Astrocyte of the spinal cord (primary cell): ENCODE measurements at regions not wholly inside any gene's neighbourhood (a gene's known extent, or its start where the extent isn't known, plus 50 kb on each side); places are given as distances from the start of the nearest gene placed in this dataset.

Experiments
- DNase-seq: peaks from one replicate; pipeline ENCODE4 v3.0.0; 2011; ENCODE audit warnings: low read depth, low spot score
- H3K4me3 ChIP-seq: 2 replicates; pipeline ENCODE4 v1.5.1; 2011; ENCODE audit warnings: low read depth, mild to moderate bottlenecking, low read length, moderate library complexity
- CTCF ChIP-seq: IDR thresholded peaks from 2 replicates; pipeline ENCODE4 v1.5.1; 2012; ENCODE audit warnings: low read depth, mild to moderate bottlenecking, low read length, inconsistent platforms
- in situ Hi-C: cut with HindIII; loops from 2 replicates; pipeline ENCODE4 v1.10.0; 2017; ENCODE audit warnings: low sequenced_read_pairs

GRCh38 chr15:48038221-48038620, 82.6 kb upstream of the SLC24A5 start:
- in situ Hi-C loops: no loop called here

GRCh38 chr15:48040166-48040817, 80.5 kb upstream of the SLC24A5 start:
- in situ Hi-C loops: no loop called here
- peak; percentile 59 for DNase-seq
- H3K4me3 ChIP-seq: no peak overlapping the region
- TF ChIP-seq CTCF: no peak

More at GRCh38 chr15:48038221-48038620, 82.6 kb upstream of the SLC24A5 start:
- TF ChIP-seq CTCF: no peak
- no peak for DNase-seq
- no peak overlapping the region for H3K4me3 ChIP-seq

GRCh38 chr15:48041454-48041853, 79.3 kb upstream of the SLC24A5 start:
- TF ChIP-seq CTCF: no peak
- DNase-seq: no peak
- in situ Hi-C loops: no loop called here
- H3K4me3 ChIP-seq: no peak overlapping the region

- in situ Hi-C loops: no loop called here
- no peak for TF ChIP-seq CTCF
- no peak overlapping the region for H3K4me3 ChIP-seq
- no peak for DNase-seq
Observed at GRCh38 chr15:48046813-48047438, 73.9 kb upstream of the SLC24A5 start.

- no peak for DNase-seq
- no peak overlapping the region for H3K4me3 ChIP-seq
- TF ChIP-seq CTCF: no peak
- in situ Hi-C loops: no loop called here
Observed at GRCh38 chr15:48049736-48050135, 71.1 kb upstream of the SLC24A5 start.

- in situ Hi-C loops: no loop called here
- no peak for DNase-seq
- H3K4me3 ChIP-seq: no peak overlapping the region
- no peak for TF ChIP-seq CTCF
Observed at GRCh38 chr15:48052946-48053345, 67.8 kb upstream of the SLC24A5 start.
